GM19023 (cell line): ENCODE measurements at regions not wholly inside any gene's neighbourhood (a gene's known extent, or its start where the extent isn't known, plus 50 kb on each side); places are given as distances from the start of the nearest gene placed in this dataset.
"Not testable (repeated sequence)": the region's sequence is repeated elsewhere in the genome, so short reads cannot be mapped to it uniquely, and the experiment has no call there.

ENCODE experiments used
- ATAC-seq: cut with Tn5 transposase; IDR thresholded peaks from one replicate; pipeline ENCODE4 v1.9.1; 2021; ENCODE audit warnings: mild to moderate bottlenecking, moderate library complexity; ENCODE audit not compliant: unreplicated experiment

GRCh38 chr15:69597061-69597592 lies 144.5 kb downstream of the RPLP1 start:
- no peak for ATAC-seq

- no peak for ATAC-seq
Observed at GRCh38 chr15:69599271-69599670, 146.7 kb downstream of the RPLP1 start.

- no peak for ATAC-seq
Observed at GRCh38 chr15:69600556-69601085, 148.0 kb downstream of the RPLP1 start.

GRCh38 chr15:69601711-69602504 lies 149.3 kb downstream of the RPLP1 start:
- no peak for ATAC-seq

GRCh38 chr15:69602921-69603320 lies 150.3 kb downstream of the RPLP1 start:
- ATAC-seq = no peak

- ATAC-seq = no peak
Observed at GRCh38 chr15:69603369-69604071, 150.9 kb downstream of the RPLP1 start.

GRCh38 chr15:69604072-69604411 lies 151.4 kb downstream of the RPLP1 start:
- ATAC-seq = no peak

- no peak for ATAC-seq
Observed at GRCh38 chr15:69606144-69606543, 153.5 kb downstream of the RPLP1 start.

GRCh38 chr15:69606921-69607500 lies 154.4 kb downstream of the RPLP1 start:
- ATAC-seq = no peak

- ATAC-seq = no peak
Observed at GRCh38 chr15:69608661-69609060, 156.0 kb downstream of the RPLP1 start.

- no peak for ATAC-seq
Observed at GRCh38 chr15:69609176-69609575, 156.6 kb downstream of the RPLP1 start.

GRCh38 chr15:69609776-69610175 lies 157.2 kb downstream of the RPLP1 start:
- ATAC-seq = no peak

- ATAC-seq = no peak
Observed at GRCh38 chr15:69610277-69610676, 157.7 kb downstream of the RPLP1 start.

GRCh38 chr15:69610858-69611257 lies 158.2 kb downstream of the RPLP1 start:
- no peak for ATAC-seq

GRCh38 chr15:69612112-69612511 lies 159.5 kb downstream of the RPLP1 start:
- ATAC-seq = no peak

- no peak for ATAC-seq
Observed at GRCh38 chr15:69613182-69613581, 160.6 kb downstream of the RPLP1 start.

GRCh38 chr15:69613988-69614387 lies 161.4 kb downstream of the RPLP1 start:
- no peak for ATAC-seq

GRCh38 chr15:69615736-69616135 lies 163.1 kb downstream of the RPLP1 start:
- no peak for ATAC-seq

GRCh38 chr15:69616558-69616957 lies 163.9 kb downstream of the RPLP1 start:
- ATAC-seq = no peak

- ATAC-seq = not testable (repeated sequence)
Observed at GRCh38 chr15:69617144-69617543, 164.5 kb downstream of the RPLP1 start.

GRCh38 chr15:69623392-69624154 lies 171.0 kb downstream of the RPLP1 start:
- ATAC-seq = no peak
